ENCODE measurements at regions not wholly inside any gene's neighbourhood (a gene's known extent, or its start where the extent isn't known, plus 50 kb on each side); places are given as distances from the start of the nearest gene placed in this dataset.

DNA sequence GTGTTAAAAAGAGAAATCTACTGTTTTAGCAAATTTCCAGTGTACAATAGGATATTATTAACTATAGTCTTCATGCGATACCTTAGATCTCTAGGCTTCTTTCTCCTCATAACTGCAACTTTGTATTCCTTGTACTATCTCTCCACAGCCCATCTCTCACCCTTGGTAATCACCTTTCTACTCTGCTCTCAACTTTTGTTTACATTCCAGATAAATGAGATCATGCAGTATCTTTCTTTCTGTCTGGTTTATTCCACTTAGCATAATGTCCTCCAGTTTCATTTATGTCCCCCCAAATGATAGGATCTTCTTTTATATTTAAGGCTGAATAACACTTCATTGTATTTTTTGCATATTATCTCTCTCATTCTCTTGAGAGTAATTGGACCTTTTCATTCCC lies 165.5 kb downstream of the HS3ST1 start:
- no peak overlapping the region for H3K9ac ChIP-seq (ENCODE audit: low read length)
- H2BK5ac ChIP-seq (ENCODE audit: low read depth, low read length, poor library complexity) = no peak overlapping the region
- H3K4me1 ChIP-seq (ENCODE audit: control insufficient read depth in 1 of 2, insufficient read depth in 2 of 2, low read length in 2 of 2) = no peaks in the 10 kb centered on the region
- no peak overlapping the region for H3K14ac ChIP-seq (ENCODE audit: low read length)
- no peak overlapping the region for H4K12ac ChIP-seq (ENCODE audit: low read depth, low read length)
- no peaks in the 10 kb centered on the region for H3K27me3 ChIP-seq (ENCODE audit: insufficient read depth, low read length)
- H4K8ac ChIP-seq (ENCODE audit: low read depth, low read length) = no peak overlapping the region
- DNase-seq = no peak
- no peak overlapping the region for H3K27ac ChIP-seq (ENCODE audit: low read depth, low read length)
- H2BK120ac ChIP-seq (ENCODE audit: insufficient read depth, low read length, poor library complexity) = no peak overlapping the region
- H3K23ac ChIP-seq (ENCODE audit: low read length) = no peak overlapping the region
- H3K9me3 ChIP-seq (ENCODE audit: insufficient read depth, low read depth, low read length) = no peaks in the 10 kb centered on the region
- no peak overlapping the region for H3K4ac ChIP-seq (ENCODE audit: low read depth, low read length)
- H2BK12ac ChIP-seq (ENCODE audit: low read length) = no peak overlapping the region
- no peak overlapping the region for H2AFZ ChIP-seq (ENCODE audit: insufficient read depth, low read length, poor library complexity)
- no peak overlapping the region for H4K91ac ChIP-seq (ENCODE audit: low read depth, low read length)
- H3K79me1 ChIP-seq (ENCODE audit: low read length) = no peaks in the 10 kb centered on the region
- no peaks in the 10 kb centered on the region for H3K36me3 ChIP-seq (ENCODE audit: control insufficient read depth in 1 of 2, insufficient read depth in 2 of 2, low read length in 2 of 2)
- no peak overlapping the region for H2AK5ac ChIP-seq (ENCODE audit: low read length)
- no peak overlapping the region for H3K18ac ChIP-seq (ENCODE audit: low read length)
- no peak overlapping the region for H3K4me2 ChIP-seq (ENCODE audit: low read length)
- H3K79me2 ChIP-seq (ENCODE audit: control insufficient read depth, insufficient read depth, low read length, poor library complexity) = no peaks in the 10 kb centered on the region
- no peak overlapping the region for H3K4me3 ChIP-seq (ENCODE audit: low read depth, low read length)
- no CpG with 5 or more reads among the region's 1 CpG for WGBS (ENCODE audit: extremely low coverage, insufficient coverage, insufficient read length)

GRCh38 chr4:11261066-11261850 lies 167.4 kb downstream of the HS3ST1 start:
- H2AK5ac ChIP-seq (ENCODE audit: low read length) = no peak overlapping the region
- H3K9me3 ChIP-seq (ENCODE audit: insufficient read depth, low read depth, low read length) = no peaks in the 10 kb centered on the region
- H3K27me3 ChIP-seq (ENCODE audit: insufficient read depth, low read length) = no peaks in the 10 kb centered on the region
- no peak overlapping the region for H2AFZ ChIP-seq (ENCODE audit: insufficient read depth, low read length, poor library complexity)
- H3K27ac ChIP-seq (ENCODE audit: low read depth, low read length) = no peak overlapping the region
- H3K4me3 ChIP-seq (ENCODE audit: low read depth, low read length) = no peak overlapping the region
- H3K14ac ChIP-seq (ENCODE audit: low read length) = no peak overlapping the region
- H3K4ac ChIP-seq (ENCODE audit: low read depth, low read length) = no peak overlapping the region
- no peak for DNase-seq
- H2BK120ac ChIP-seq (ENCODE audit: insufficient read depth, low read length, poor library complexity) = no peak overlapping the region
- no peak overlapping the region for H2BK12ac ChIP-seq (ENCODE audit: low read length)
- H3K18ac ChIP-seq (ENCODE audit: low read length) = no peak overlapping the region
- no peak overlapping the region for H4K91ac ChIP-seq (ENCODE audit: low read depth, low read length)
- H3K4me2 ChIP-seq (ENCODE audit: low read length) = no peak overlapping the region
- H2BK5ac ChIP-seq (ENCODE audit: low read depth, low read length, poor library complexity) = no peak overlapping the region
- no peak overlapping the region for H3K23ac ChIP-seq (ENCODE audit: low read length)
- H3K79me2 ChIP-seq (ENCODE audit: control insufficient read depth, insufficient read depth, low read length, poor library complexity) = no peaks in the 10 kb centered on the region
- H4K8ac ChIP-seq (ENCODE audit: low read depth, low read length) = no peak overlapping the region
- H3K79me1 ChIP-seq (ENCODE audit: low read length) = no peaks in the 10 kb centered on the region
- no CpG with 5 or more reads among the region's 7 CpGs for WGBS (ENCODE audit: extremely low coverage, insufficient coverage, insufficient read length)
- H3K9ac ChIP-seq (ENCODE audit: low read length) = no peak overlapping the region
- H3K36me3 ChIP-seq (ENCODE audit: control insufficient read depth in 1 of 2, insufficient read depth in 2 of 2, low read length in 2 of 2) = no peaks in the 10 kb centered on the region
- H4K12ac ChIP-seq (ENCODE audit: low read depth, low read length) = no peak overlapping the region
- no peaks in the 10 kb centered on the region for H3K4me1 ChIP-seq (ENCODE audit: control insufficient read depth in 1 of 2, insufficient read depth in 2 of 2, low read length in 2 of 2)

DNA sequence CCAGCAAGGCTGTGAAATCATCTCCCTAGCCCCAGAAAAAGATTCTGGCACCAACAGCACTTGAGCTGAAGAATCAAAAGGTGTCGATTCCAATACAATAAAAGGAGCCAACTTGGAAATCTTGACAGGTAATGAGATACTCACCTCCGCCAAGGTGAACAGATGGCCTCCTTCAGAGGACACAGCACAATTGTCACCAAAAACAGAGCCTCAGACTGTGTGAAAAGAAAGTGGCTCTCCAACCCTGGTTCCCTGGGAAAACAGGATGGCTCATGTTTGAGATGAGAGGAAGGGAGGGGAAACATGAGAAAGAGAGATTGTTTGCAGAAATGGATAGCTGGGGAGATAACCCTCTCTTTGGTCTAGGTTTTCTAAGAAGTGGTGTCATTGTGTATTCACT lies 168.9 kb downstream of the HS3ST1 start:
- Histone ChIP-seq H3K18ac (ENCODE audit: low read length) (no peak overlapping the region), H3K27me3 (ENCODE audit: insufficient read depth, low read length) (no peaks in the 10 kb centered on the region), H3K14ac (ENCODE audit: low read length) (no peak overlapping the region), H2BK12ac (ENCODE audit: low read length) (no peak overlapping the region), H3K4me2 (ENCODE audit: low read length) (no peak overlapping the region), H3K23ac (ENCODE audit: low read length) (no peak overlapping the region), H4K91ac (ENCODE audit: low read depth, low read length) (no peak overlapping the region), H2AK5ac (ENCODE audit: low read length) (no peak overlapping the region), H3K4me1 (ENCODE audit: control insufficient read depth in 1 of 2, insufficient read depth in 2 of 2, low read length in 2 of 2) (no peaks in the 10 kb centered on the region), H3K4ac (ENCODE audit: low read depth, low read length) (no peak overlapping the region), H3K27ac (ENCODE audit: low read depth, low read length) (no peak overlapping the region), H3K79me2 (ENCODE audit: control insufficient read depth, insufficient read depth, low read length, poor library complexity) (no peaks in the 10 kb centered on the region), H3K9ac (ENCODE audit: low read length) (no peak overlapping the region), H4K12ac (ENCODE audit: low read depth, low read length) (no peak overlapping the region), H2BK5ac (ENCODE audit: low read depth, low read length, poor library complexity) (no peak overlapping the region), H4K8ac (ENCODE audit: low read depth, low read length) (no peak overlapping the region), H3K9me3 (ENCODE audit: insufficient read depth, low read depth, low read length) (no peaks in the 10 kb centered on the region), H2BK120ac (ENCODE audit: insufficient read depth, low read length, poor library complexity) (no peak overlapping the region), H2AFZ (ENCODE audit: insufficient read depth, low read length, poor library complexity) (no peak overlapping the region), H3K79me1 (ENCODE audit: low read length) (no peaks in the 10 kb centered on the region), H3K4me3 (ENCODE audit: low read depth, low read length) (no peak overlapping the region), H3K36me3 (ENCODE audit: control insufficient read depth in 1 of 2, insufficient read depth in 2 of 2, low read length in 2 of 2) (no peaks in the 10 kb centered on the region)
- WGBS (ENCODE audit: extremely low coverage, insufficient coverage, insufficient read length) = no CpG with 5 or more reads among the region's 2 CpGs
- no peak for DNase-seq

GRCh38 chr4:11252149-11252548 lies 176.5 kb downstream of the HS3ST1 start:
- no peak overlapping the region for H2AFZ ChIP-seq (ENCODE audit: insufficient read depth, low read length, poor library complexity)
- H3K14ac ChIP-seq (ENCODE audit: low read length) = no peak overlapping the region
- no peaks in the 10 kb centered on the region for H3K9me3 ChIP-seq (ENCODE audit: insufficient read depth, low read depth, low read length)
- H3K27ac ChIP-seq (ENCODE audit: low read depth, low read length) = no peak overlapping the region
- H3K18ac ChIP-seq (ENCODE audit: low read length) = no peak overlapping the region
- WGBS (ENCODE audit: extremely low coverage, insufficient coverage, insufficient read length) = no CpG with 5 or more reads among the region's 3 CpGs
- no peak overlapping the region for H3K4me2 ChIP-seq (ENCODE audit: low read length)
- no peaks in the 10 kb centered on the region for H3K27me3 ChIP-seq (ENCODE audit: insufficient read depth, low read length)
- no peak overlapping the region for H2BK120ac ChIP-seq (ENCODE audit: insufficient read depth, low read length, poor library complexity)
- no peak overlapping the region for H4K8ac ChIP-seq (ENCODE audit: low read depth, low read length)
- no peak overlapping the region for H3K9ac ChIP-seq (ENCODE audit: low read length)
- no peak overlapping the region for H2AK5ac ChIP-seq (ENCODE audit: low read length)
- no peaks in the 10 kb centered on the region for H3K4me1 ChIP-seq (ENCODE audit: control insufficient read depth in 1 of 2, insufficient read depth in 2 of 2, low read length in 2 of 2)
- no peak overlapping the region for H3K23ac ChIP-seq (ENCODE audit: low read length)
- H3K36me3 ChIP-seq (ENCODE audit: control insufficient read depth in 1 of 2, insufficient read depth in 2 of 2, low read length in 2 of 2) = no peaks in the 10 kb centered on the region
- no peak overlapping the region for H4K91ac ChIP-seq (ENCODE audit: low read depth, low read length)
- H3K4me3 ChIP-seq (ENCODE audit: low read depth, low read length) = no peak overlapping the region
- no peaks in the 10 kb centered on the region for H3K79me1 ChIP-seq (ENCODE audit: low read length)
- no peak overlapping the region for H4K12ac ChIP-seq (ENCODE audit: low read depth, low read length)
- H3K4ac ChIP-seq (ENCODE audit: low read depth, low read length) = no peak overlapping the region
- no peaks in the 10 kb centered on the region for H3K79me2 ChIP-seq (ENCODE audit: control insufficient read depth, insufficient read depth, low read length, poor library complexity)
- DNase-seq = no peak
- no peak overlapping the region for H2BK12ac ChIP-seq (ENCODE audit: low read length)
- no peak overlapping the region for H2BK5ac ChIP-seq (ENCODE audit: low read depth, low read length, poor library complexity)
